ENCODE measurements at regions not wholly inside any gene's neighbourhood (a gene's known extent, or its start where the extent isn't known, plus 50 kb on each side); places are given as distances from the start of the nearest gene placed in this dataset.

DNA sequence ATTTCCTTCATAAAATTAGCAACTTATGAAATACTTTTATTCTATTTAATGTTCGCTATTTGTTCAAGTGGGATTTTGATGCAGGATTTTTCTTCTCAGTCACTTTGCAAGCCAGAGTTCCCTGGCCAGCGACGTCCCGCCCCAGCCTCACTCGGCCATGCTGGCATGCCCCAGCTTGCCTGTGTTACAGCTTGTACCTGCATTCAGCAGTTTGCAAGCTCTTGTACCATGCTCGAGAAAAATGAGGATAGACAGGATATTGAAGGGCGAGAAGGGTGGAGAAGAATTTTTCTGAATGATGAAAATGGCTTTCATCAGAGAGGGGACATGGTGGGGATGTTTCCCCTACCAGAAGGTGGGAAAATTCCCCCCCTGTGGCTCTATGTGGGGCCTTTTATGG lies 2180.2 kb upstream of the PCDH20 start:
- peak; percentile 2 to 50 for DNase-seq
- Histone ChIP-seq H2BK5ac (ENCODE audit: low read depth, low read length, poor library complexity) (no peak overlapping the region), H4K8ac (ENCODE audit: low read depth, low read length) (no peak overlapping the region)

DNA sequence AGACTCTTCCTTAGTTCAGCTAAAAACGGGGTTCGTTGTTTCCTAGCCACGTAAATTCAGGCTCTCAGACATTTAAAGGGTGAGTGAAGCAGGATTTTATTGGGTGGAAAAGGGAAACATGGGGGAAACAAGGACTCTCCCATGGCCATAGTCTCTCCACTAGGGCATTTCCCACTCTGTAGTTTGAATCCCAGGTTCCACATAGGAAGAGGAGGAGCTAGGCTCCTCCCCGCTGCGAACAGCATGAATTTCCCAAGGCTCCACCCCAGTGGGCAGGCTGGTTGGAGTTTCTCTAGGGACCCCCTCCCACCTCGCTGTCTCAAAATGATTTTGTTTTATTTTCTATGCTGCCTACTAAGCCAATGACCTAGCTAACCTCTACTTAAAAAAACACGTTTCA lies 2170.8 kb upstream of the PCDH20 start:
- Histone ChIP-seq H3K36me3 (ENCODE audit: control insufficient read depth in 1 of 2, insufficient read depth in 2 of 2, low read length in 2 of 2) (no peaks in the 10 kb centered on the region), H3K4ac (ENCODE audit: low read depth, low read length) (no peak overlapping the region), H3K14ac (ENCODE audit: low read length) (no peak overlapping the region), H3K79me2 (ENCODE audit: control insufficient read depth, insufficient read depth, low read length, poor library complexity) (no peaks in the 10 kb centered on the region), H4K8ac (ENCODE audit: low read depth, low read length) (no peak overlapping the region), H3K9me3 (ENCODE audit: insufficient read depth, low read depth, low read length) (no peaks in the 10 kb centered on the region), H3K4me1 (ENCODE audit: control insufficient read depth in 1 of 2, insufficient read depth in 2 of 2, low read length in 2 of 2) (no peaks in the 10 kb centered on the region), H2BK12ac (ENCODE audit: low read length) (no peak overlapping the region), H4K91ac (ENCODE audit: low read depth, low read length) (no peak overlapping the region), H2BK120ac (ENCODE audit: insufficient read depth, low read length, poor library complexity) (no peak overlapping the region), H3K18ac (ENCODE audit: low read length) (no peak overlapping the region), H3K79me1 (ENCODE audit: low read length) (no peaks in the 10 kb centered on the region), H3K9ac (ENCODE audit: low read length) (no peak overlapping the region), H4K12ac (ENCODE audit: low read depth, low read length) (no peak overlapping the region), H2AK5ac (ENCODE audit: low read length) (no peak overlapping the region), H2AFZ (ENCODE audit: insufficient read depth, low read length, poor library complexity) (no peak overlapping the region), H2BK5ac (ENCODE audit: low read depth, low read length, poor library complexity) (no peak overlapping the region), H3K23ac (ENCODE audit: low read length) (no peak overlapping the region), H3K4me3 (ENCODE audit: low read depth, low read length) (no peak overlapping the region), H3K27me3 (ENCODE audit: insufficient read depth, low read length) (no peaks in the 10 kb centered on the region), H3K4me2 (ENCODE audit: low read length) (no peak overlapping the region), H3K27ac (ENCODE audit: low read depth, low read length) (no peak overlapping the region)
- DNase-seq, result no peak
- WGBS (ENCODE audit: extremely low coverage, insufficient coverage, insufficient read length), result no CpG with 5 or more reads among the region's 7 CpGs

More for the DNA sequence above, 2180.2 kb upstream of the PCDH20 start:
- Histone ChIP-seq H3K4ac (ENCODE audit: low read depth, low read length) (no peak overlapping the region), H4K12ac (ENCODE audit: low read depth, low read length) (no peak overlapping the region), H3K79me1 (ENCODE audit: low read length) (no peaks in the 10 kb centered on the region), H3K23ac (ENCODE audit: low read length) (no peak overlapping the region), H3K4me3 (ENCODE audit: low read depth, low read length) (no peak overlapping the region), H3K4me2 (ENCODE audit: low read length) (no peak overlapping the region), H2AK5ac (ENCODE audit: low read length) (no peak overlapping the region), H2AFZ (ENCODE audit: insufficient read depth, low read length, poor library complexity) (no peak overlapping the region), H4K91ac (ENCODE audit: low read depth, low read length) (no peak overlapping the region), H3K9me3 (ENCODE audit: insufficient read depth, low read depth, low read length) (peaks cover 6% of the 10 kb centered on the region), H3K36me3 (ENCODE audit: control insufficient read depth in 1 of 2, insufficient read depth in 2 of 2, low read length in 2 of 2) (no peaks in the 10 kb centered on the region), H2BK120ac (ENCODE audit: insufficient read depth, low read length, poor library complexity) (no peak overlapping the region), H3K27me3 (ENCODE audit: insufficient read depth, low read length) (no peaks in the 10 kb centered on the region), H2BK12ac (ENCODE audit: low read length) (no peak overlapping the region), H3K14ac (ENCODE audit: low read length) (no peak overlapping the region), H3K79me2 (ENCODE audit: control insufficient read depth, insufficient read depth, low read length, poor library complexity) (no peaks in the 10 kb centered on the region), H3K9ac (ENCODE audit: low read length) (no peak overlapping the region), H3K27ac (ENCODE audit: low read depth, low read length) (no peak overlapping the region), H3K4me1 (ENCODE audit: control insufficient read depth in 1 of 2, insufficient read depth in 2 of 2, low read length in 2 of 2) (no peaks in the 10 kb centered on the region), H3K18ac (ENCODE audit: low read length) (no peak overlapping the region)
- WGBS (ENCODE audit: extremely low coverage, insufficient coverage, insufficient read length), result no CpG with 5 or more reads among the region's 7 CpGs

DNA sequence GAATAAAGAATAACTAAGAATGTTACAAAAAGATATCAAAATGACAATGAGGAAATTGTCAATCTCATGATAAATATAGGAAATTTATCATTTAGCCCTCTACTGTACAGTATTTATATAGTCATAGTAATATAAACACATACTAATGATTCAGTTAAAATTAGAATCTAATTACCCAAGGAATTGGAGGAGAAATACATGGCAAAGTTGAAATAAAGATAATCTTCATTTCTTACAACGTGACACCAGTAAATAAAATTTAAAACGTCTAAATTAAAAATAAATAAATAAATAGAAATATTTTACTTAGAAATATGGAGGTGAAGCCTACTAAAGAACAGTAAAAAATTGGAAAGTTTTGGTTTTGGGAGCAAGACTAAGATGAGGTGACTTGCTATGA lies 2163.1 kb upstream of the PCDH20 start:
- H2AFZ ChIP-seq (ENCODE audit: insufficient read depth, low read length, poor library complexity), result no peak overlapping the region
- H3K14ac ChIP-seq (ENCODE audit: low read length), result no peak overlapping the region
- no peak for DNase-seq
- H3K4me2 ChIP-seq (ENCODE audit: low read length), result no peak overlapping the region
- H2BK12ac ChIP-seq (ENCODE audit: low read length), result no peak overlapping the region
- no CpG with 5 or more reads among the region's 2 CpGs for WGBS (ENCODE audit: extremely low coverage, insufficient coverage, insufficient read length)
- H2AK5ac ChIP-seq (ENCODE audit: low read length), result no peak overlapping the region
- H4K12ac ChIP-seq (ENCODE audit: low read depth, low read length), result no peak overlapping the region
- no peak overlapping the region for H2BK5ac ChIP-seq (ENCODE audit: low read depth, low read length, poor library complexity)
- no peak overlapping the region for H3K9ac ChIP-seq (ENCODE audit: low read length)
- no peaks in the 10 kb centered on the region for H3K36me3 ChIP-seq (ENCODE audit: control insufficient read depth in 1 of 2, insufficient read depth in 2 of 2, low read length in 2 of 2)
- H4K91ac ChIP-seq (ENCODE audit: low read depth, low read length), result no peak overlapping the region
- H2BK120ac ChIP-seq (ENCODE audit: insufficient read depth, low read length, poor library complexity), result no peak overlapping the region
- H3K27me3 ChIP-seq (ENCODE audit: insufficient read depth, low read length), result no peaks in the 10 kb centered on the region
- H3K4me1 ChIP-seq (ENCODE audit: control insufficient read depth in 1 of 2, insufficient read depth in 2 of 2, low read length in 2 of 2), result no peaks in the 10 kb centered on the region
- no peak overlapping the region for H4K8ac ChIP-seq (ENCODE audit: low read depth, low read length)
- no peak overlapping the region for H3K4me3 ChIP-seq (ENCODE audit: low read depth, low read length)
- no peak overlapping the region for H3K23ac ChIP-seq (ENCODE audit: low read length)
- H3K4ac ChIP-seq (ENCODE audit: low read depth, low read length), result no peak overlapping the region
- no peaks in the 10 kb centered on the region for H3K9me3 ChIP-seq (ENCODE audit: insufficient read depth, low read depth, low read length)
- no peaks in the 10 kb centered on the region for H3K79me2 ChIP-seq (ENCODE audit: control insufficient read depth, insufficient read depth, low read length, poor library complexity)
- H3K79me1 ChIP-seq (ENCODE audit: low read length), result no peaks in the 10 kb centered on the region
- no peak overlapping the region for H3K27ac ChIP-seq (ENCODE audit: low read depth, low read length)
- no peak overlapping the region for H3K18ac ChIP-seq (ENCODE audit: low read length)

DNA sequence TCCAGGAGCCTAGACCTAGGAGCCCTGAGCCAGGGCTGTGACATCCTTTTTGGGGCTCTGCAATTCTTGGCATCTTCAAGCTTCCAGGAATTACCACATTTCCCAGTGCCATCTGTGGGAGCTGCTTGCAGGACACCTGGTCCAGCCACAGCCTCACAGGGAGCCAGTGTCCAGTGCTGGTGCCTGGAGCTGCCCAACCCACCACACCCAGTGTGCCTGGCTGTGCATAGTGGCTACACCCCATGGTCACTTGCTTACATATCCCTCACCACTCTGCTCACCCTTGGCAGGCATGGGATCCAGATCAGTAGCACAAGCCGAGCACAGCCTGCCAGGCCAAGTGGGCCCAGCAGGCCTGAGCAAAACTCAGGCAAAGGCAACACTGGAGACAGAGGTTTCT lies 2151.4 kb upstream of the PCDH20 start:
- Histone ChIP-seq H2AK5ac (ENCODE audit: low read length) (no peak overlapping the region), H3K27ac (ENCODE audit: low read depth, low read length) (no peak overlapping the region), H2BK5ac (ENCODE audit: low read depth, low read length, poor library complexity) (no peak overlapping the region), H3K27me3 (ENCODE audit: insufficient read depth, low read length) (no peaks in the 10 kb centered on the region), H3K79me2 (ENCODE audit: control insufficient read depth, insufficient read depth, low read length, poor library complexity) (no peaks in the 10 kb centered on the region), H4K12ac (ENCODE audit: low read depth, low read length) (no peak overlapping the region), H3K4ac (ENCODE audit: low read depth, low read length) (no peak overlapping the region), H2BK12ac (ENCODE audit: low read length) (no peak overlapping the region), H3K18ac (ENCODE audit: low read length) (no peak overlapping the region), H3K79me1 (ENCODE audit: low read length) (no peaks in the 10 kb centered on the region), H4K91ac (ENCODE audit: low read depth, low read length) (no peak overlapping the region), H3K23ac (ENCODE audit: low read length) (no peak overlapping the region), H3K9ac (ENCODE audit: low read length) (no peak overlapping the region), H3K9me3 (ENCODE audit: insufficient read depth, low read depth, low read length) (peaks cover 1% of the 10 kb centered on the region), H3K4me3 (ENCODE audit: low read depth, low read length) (peak overlapping the region; percentile 61), H3K4me2 (ENCODE audit: low read length) (no peak overlapping the region), H3K4me1 (ENCODE audit: control insufficient read depth in 1 of 2, insufficient read depth in 2 of 2, low read length in 2 of 2) (no peaks in the 10 kb centered on the region), H4K8ac (ENCODE audit: low read depth, low read length) (no peak overlapping the region), H3K36me3 (ENCODE audit: control insufficient read depth in 1 of 2, insufficient read depth in 2 of 2, low read length in 2 of 2) (no peaks in the 10 kb centered on the region), H3K14ac (ENCODE audit: low read length) (no peak overlapping the region), H2BK120ac (ENCODE audit: insufficient read depth, low read length, poor library complexity) (no peak overlapping the region), H2AFZ (ENCODE audit: insufficient read depth, low read length, poor library complexity) (no peak overlapping the region)
- WGBS (ENCODE audit: extremely low coverage, insufficient coverage, insufficient read length), result no CpG with 5 or more reads among the region's 1 CpG
- DNase-seq, result no peak
